OCI-LY3 (cell line): ENCODE measurements at regions not wholly inside any gene's neighbourhood (a gene's known extent, or its start where the extent isn't known, plus 50 kb on each side); places are given as distances from the start of the nearest gene placed in this dataset.
"Not testable (repeated sequence)": the region's sequence is repeated elsewhere in the genome, so short reads cannot be mapped to it uniquely, and the experiment has no call there.

ENCODE experiments used
- H2AFZ ChIP-seq: fragments of 200-600, 300-600 bp; shearing (Covaris generic); 2 replicates; pipeline ENCODE4 v1.6.0; 2014; ENCODE audit warnings: antibody characterized with exemption, low read depth, low read length
- H3K27ac ChIP-seq: fragments of 200-600, 300-600 bp; sonication (generic); 2 replicates; pipeline ENCODE4 v1.5.1; 2014; ENCODE audit warnings: mild to moderate bottlenecking, low read length, moderate library complexity, mixed read lengths
- H3K27me3 ChIP-seq: fragments of 200-600, 300-600 bp; sonication (generic); 2 replicates; pipeline ENCODE4 v1.6.1; 2014; ENCODE audit warnings: low read depth, low read length, mixed read lengths
- H3K36me3 ChIP-seq: fragments of 200-600, 300-600 bp; sonication (generic); replicated peaks from 2 replicates; pipeline ENCODE3; 2014; ENCODE audit warnings: low read depth, low read length, mixed read lengths
- H3K4me1 ChIP-seq: fragments of 300-600, 200-600 bp; sonication (generic); 2 replicates; pipeline ENCODE4 v1.6.1; 2014; ENCODE audit warnings: low read length, mixed read lengths
- H3K4me2 ChIP-seq: fragments of 200-600, 300-600 bp; sonication (generic); 2 replicates; pipeline ENCODE4 v1.6.1; 2014; ENCODE audit warnings: low read length, mixed read lengths
- H3K4me3 ChIP-seq: fragments of 300-600, 200-600 bp; sonication (generic); 2 replicates; pipeline ENCODE4 v1.5.1; 2014; ENCODE audit warnings: antibody characterized with exemption, mild to moderate bottlenecking, low read length, moderate library complexity
- H3K79me2 ChIP-seq: fragments of 300-600, 200-600 bp; shearing (Covaris generic); 2 replicates; pipeline ENCODE4 v1.6.1; 2014; ENCODE audit warnings: mild to moderate bottlenecking, low read length, mixed read lengths
- H3K9ac ChIP-seq: fragments of 300-600, 200-600 bp; shearing (Covaris generic); 2 replicates; pipeline ENCODE4 v1.6.0; 2014; ENCODE audit warnings: mild to moderate bottlenecking, low read length, moderate library complexity
- H3K9me3 ChIP-seq: fragments of 200-600, 300-600 bp; shearing (Covaris generic); 2 replicates; pipeline ENCODE4 v1.6.1; 2014; ENCODE audit warnings: low read length, mixed read lengths; ENCODE audit not compliant: insufficient read depth
- H4K20me1 ChIP-seq: fragments of 200-600, 300-600 bp; sonication (generic); 2 replicates; pipeline ENCODE4 v1.6.1; 2016; ENCODE audit warnings: low read length, mixed read lengths; ENCODE audit not compliant: insufficient read depth
- TF ChIP-seq, protein P1 (sequence below): fragments of 200-600, 300-600 bp; sonication (generic); IDR thresholded peaks from 2 replicates; pipeline ENCODE4 v1.5.1; 2014; ENCODE audit warnings: antibody characterized with exemption, low read length, low read depth

DNA sequence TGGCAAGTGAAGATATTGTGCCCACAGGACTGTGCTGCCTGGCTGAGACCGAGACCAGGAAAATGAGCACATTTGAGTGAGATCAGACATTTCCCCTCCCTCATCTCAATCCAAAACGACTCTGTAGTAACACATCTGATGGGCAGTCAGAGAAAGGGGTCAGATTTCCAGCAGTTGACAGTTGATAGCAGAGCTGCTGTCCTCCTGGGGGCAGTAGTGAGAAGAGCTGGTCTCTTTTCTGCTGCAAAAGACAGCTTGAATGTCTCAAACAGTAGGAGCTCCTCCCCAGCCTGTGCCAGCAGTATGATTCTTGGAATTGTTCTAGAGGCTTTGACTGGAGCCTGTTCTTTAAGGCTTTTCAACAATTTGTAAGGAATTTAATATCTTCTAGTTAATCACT, 1396.3 kb downstream of the RPIA start:
- not testable (repeated sequence) for H4K20me1 ChIP-seq, H3K4me2 ChIP-seq, H3K9me3 ChIP-seq, H2AFZ ChIP-seq, H3K9ac ChIP-seq, H3K27me3 ChIP-seq, H3K4me1 ChIP-seq, H3K36me3 ChIP-seq, H3K27ac ChIP-seq, H3K79me2 ChIP-seq, H3K4me3 ChIP-seq
- TF ChIP-seq, protein P1, sequence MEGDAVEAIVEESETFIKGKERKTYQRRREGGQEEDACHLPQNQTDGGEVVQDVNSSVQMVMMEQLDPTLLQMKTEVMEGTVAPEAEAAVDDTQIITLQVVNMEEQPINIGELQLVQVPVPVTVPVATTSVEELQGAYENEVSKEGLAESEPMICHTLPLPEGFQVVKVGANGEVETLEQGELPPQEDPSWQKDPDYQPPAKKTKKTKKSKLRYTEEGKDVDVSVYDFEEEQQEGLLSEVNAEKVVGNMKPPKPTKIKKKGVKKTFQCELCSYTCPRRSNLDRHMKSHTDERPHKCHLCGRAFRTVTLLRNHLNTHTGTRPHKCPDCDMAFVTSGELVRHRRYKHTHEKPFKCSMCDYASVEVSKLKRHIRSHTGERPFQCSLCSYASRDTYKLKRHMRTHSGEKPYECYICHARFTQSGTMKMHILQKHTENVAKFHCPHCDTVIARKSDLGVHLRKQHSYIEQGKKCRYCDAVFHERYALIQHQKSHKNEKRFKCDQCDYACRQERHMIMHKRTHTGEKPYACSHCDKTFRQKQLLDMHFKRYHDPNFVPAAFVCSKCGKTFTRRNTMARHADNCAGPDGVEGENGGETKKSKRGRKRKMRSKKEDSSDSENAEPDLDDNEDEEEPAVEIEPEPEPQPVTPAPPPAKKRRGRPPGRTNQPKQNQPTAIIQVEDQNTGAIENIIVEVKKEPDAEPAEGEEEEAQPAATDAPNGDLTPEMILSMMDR, result peak; percentile 16; the same call in 1 of the 2 replicates

DNA sequence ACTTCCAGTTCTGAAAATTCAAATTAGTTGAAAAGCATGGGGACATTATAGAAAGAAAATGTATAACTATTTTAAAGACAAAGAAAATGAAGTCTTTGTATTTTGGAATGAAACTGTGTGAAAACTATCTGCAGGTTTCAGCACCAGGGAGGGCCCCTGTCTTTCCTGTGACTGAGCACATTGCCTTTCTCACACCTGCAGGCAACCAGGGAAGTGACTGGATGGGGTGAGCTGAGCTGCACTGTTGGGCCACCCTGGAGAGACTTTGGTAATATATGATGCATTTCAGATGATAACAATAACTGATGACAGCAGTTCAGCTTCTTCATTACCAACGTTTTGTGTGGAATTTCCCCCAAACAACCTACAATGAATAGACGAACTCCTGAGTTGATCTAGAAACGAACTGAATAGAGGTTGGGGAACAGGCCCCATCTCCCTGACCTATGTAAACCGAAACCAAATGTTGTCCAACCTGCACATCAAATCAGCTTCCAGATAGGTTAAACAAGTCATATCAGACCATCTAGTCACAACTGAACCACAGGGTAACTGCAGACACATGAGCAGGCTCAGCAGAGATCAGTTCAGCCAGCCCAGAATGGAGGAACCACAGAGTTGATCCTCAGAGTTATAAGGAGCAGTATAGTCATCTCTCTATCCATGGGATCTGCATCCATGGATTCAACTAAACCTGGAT, 1402.2 kb downstream of the RPIA start:
- not testable (repeated sequence) for H3K9me3 ChIP-seq, H3K4me3 ChIP-seq, H3K27ac ChIP-seq, H3K4me1 ChIP-seq, H3K36me3 ChIP-seq, H3K79me2 ChIP-seq, H4K20me1 ChIP-seq, H3K9ac ChIP-seq, H2AFZ ChIP-seq, H3K27me3 ChIP-seq, H3K4me2 ChIP-seq

DNA sequence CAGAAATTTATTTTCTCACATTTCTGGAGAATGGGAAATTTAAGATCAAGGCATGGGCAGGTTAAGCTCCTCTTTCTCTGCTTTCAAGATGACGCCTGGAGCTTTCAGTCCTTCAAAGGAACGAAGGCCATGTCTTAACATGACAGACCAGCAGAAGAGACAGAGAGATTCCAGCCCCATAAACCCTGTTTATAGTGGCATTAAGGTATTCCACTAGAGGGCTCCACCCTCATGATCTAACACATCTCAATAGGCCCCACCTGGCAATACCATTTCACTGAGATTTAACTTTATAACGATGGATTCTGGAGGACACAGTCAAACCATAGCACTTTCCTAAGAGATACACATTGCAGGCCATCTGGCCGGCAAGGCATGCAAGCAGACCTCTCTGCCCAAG, 1406.1 kb downstream of the RPIA start:
- H3K4me2 ChIP-seq, H4K20me1 ChIP-seq, H2AFZ ChIP-seq, H3K4me3 ChIP-seq, H3K27me3 ChIP-seq, H3K4me1 ChIP-seq, H3K79me2 ChIP-seq, H3K36me3 ChIP-seq, H3K9ac ChIP-seq, H3K27ac ChIP-seq, H3K9me3 ChIP-seq: not testable (repeated sequence)

DNA sequence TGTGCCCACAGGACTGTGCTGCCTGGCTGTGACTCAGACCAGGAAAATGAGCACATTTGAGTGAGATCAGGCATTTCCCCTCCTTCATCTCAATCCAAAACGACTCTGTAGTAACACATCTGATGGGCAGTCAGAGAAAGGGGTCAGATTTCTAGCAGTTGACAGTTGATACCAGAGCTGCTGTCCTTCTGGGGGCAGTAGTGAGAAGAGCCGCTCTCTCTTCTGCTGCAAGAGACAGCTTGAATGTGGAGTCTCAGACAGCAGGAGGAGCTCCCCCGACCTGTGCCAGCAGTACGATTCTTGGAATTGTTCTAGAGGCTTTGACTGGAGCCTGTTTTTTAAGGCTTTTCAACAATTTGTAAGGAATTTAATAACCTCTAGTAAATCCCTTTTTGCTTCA, 1413.7 kb downstream of the RPIA start:
- not testable (repeated sequence) for H3K79me2 ChIP-seq, H3K9me3 ChIP-seq, H3K27ac ChIP-seq, H4K20me1 ChIP-seq, H3K36me3 ChIP-seq, H3K4me1 ChIP-seq, H2AFZ ChIP-seq, H3K27me3 ChIP-seq, H3K4me2 ChIP-seq, H3K4me3 ChIP-seq, H3K9ac ChIP-seq
- TF ChIP-seq, protein P1, result 0 out of 2 replicates have a peak, but pooled peaks have one; percentile 7

DNA sequence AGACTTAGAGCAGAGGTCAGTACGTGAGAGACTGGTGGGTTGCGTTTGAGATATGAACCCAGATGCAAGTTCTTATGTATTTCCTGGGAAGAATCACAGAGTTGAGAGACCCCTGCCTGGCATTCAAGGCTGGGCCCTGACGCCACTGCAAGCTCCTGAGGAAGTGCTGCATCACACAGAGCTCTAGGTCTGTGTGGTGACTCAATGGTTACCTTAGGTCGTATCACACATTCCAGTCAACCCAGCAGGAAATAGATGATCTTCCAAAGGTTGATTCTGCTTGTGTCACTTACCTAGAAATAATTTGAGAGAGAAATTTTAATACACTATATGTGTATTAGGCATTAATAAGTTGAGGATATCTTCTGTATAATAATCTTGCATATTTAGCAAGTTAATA, 1431.9 kb downstream of the RPIA start:
- not testable (repeated sequence) for H4K20me1 ChIP-seq, H3K36me3 ChIP-seq, H3K4me1 ChIP-seq, H3K4me2 ChIP-seq, H3K4me3 ChIP-seq, H2AFZ ChIP-seq, H3K27ac ChIP-seq, H3K9me3 ChIP-seq, H3K27me3 ChIP-seq, H3K79me2 ChIP-seq, H3K9ac ChIP-seq

DNA sequence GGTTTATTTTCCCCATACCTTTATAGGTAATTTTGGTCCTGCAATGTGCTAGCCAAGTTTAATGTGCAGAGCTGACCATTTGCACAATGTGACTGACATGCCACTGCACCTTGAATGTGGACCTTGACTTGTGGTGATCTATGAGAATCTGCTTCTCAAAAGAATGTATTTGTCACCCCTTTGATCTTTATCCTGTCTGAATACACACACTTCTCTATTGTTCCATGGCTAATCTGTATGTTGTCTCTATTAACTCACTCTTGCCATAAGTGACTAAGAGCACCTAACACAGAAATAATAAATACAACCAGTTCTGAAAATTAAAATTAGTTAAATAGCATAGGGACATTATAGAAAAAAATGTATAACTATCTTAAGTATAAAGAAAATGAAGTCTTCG, 1447.6 kb downstream of the RPIA start:
- H3K79me2 ChIP-seq, H3K27ac ChIP-seq, H3K9ac ChIP-seq, H3K4me2 ChIP-seq, H3K4me3 ChIP-seq, H3K27me3 ChIP-seq, H3K9me3 ChIP-seq, H2AFZ ChIP-seq, H3K36me3 ChIP-seq, H3K4me1 ChIP-seq, H4K20me1 ChIP-seq: not testable (repeated sequence)

DNA sequence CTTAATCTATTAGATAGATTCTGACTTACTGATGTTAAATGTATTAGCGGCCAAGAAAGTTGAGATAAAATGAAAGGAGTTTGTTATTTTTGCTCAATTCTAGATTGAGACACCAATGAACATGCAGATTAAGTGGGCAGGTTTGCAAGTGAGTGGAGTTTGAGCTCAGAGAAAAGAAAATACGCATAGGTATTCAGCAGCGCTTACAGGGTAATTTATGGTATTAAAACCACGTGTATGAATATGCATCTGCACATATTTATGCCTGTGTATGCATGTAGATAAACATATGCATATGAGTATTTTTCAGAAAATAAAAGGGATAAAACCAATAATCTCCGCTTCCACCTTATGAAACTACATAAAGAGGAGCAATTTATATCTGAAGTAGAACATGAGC, 1450.1 kb downstream of the RPIA start:
- not testable (repeated sequence) for H3K4me1 ChIP-seq, H3K27me3 ChIP-seq, H3K4me2 ChIP-seq, H3K9ac ChIP-seq, H3K79me2 ChIP-seq, H3K4me3 ChIP-seq, H2AFZ ChIP-seq, H4K20me1 ChIP-seq, H3K27ac ChIP-seq, H3K9me3 ChIP-seq, H3K36me3 ChIP-seq
